ENCODE measurements at regions not wholly inside any gene's neighbourhood (a gene's known extent, or its start where the extent isn't known, plus 50 kb on each side); places are given as distances from the start of the nearest gene placed in this dataset.

- Histone ChIP-seq H3K4me3 (no peak overlapping the region), H3K27ac (no peak overlapping the region), H3K4me1 (no peaks in the 10 kb centered on the region), H3K9me3 (no peaks in the 10 kb centered on the region), H3K4me2 (no peak overlapping the region)
- TF ChIP-seq RNF2 (IDR thresholded peaks at IDR 0.05; ENCODE audit: borderline replicate concordance, low read depth) (no peak), POLR2AphosphoS2 (conservative IDR thresholded peaks at IDR 0.05; ENCODE audit: low read length) (no peak), HDAC2 (IDR thresholded peaks at IDR 0.05) (no peak), MAX (IDR thresholded peaks at IDR 0.05) (no peak), CTCF (IDR thresholded peaks at IDR 0.05) (no peak), EHF (CRISPR knock-in tag; IDR thresholded peaks at IDR 0.05) (no peak), EP300 (IDR thresholded peaks at IDR 0.05) (no peak), FOSL2 (IDR thresholded peaks at IDR 0.05) (no peak), FOSL2 (CRISPR knock-in tag; IDR thresholded peaks at IDR 0.05) (no peak), JUN (IDR thresholded peaks at IDR 0.05) (no peak), RFX5 (IDR thresholded peaks at IDR 0.05) (no peak), EHMT2 (IDR thresholded peaks at IDR 0.05; ENCODE audit: low read depth) (no peak), E2F6 (IDR thresholded peaks at IDR 0.05; ENCODE audit: borderline replicate concordance, low read depth) (no peak), MAFK (IDR thresholded peaks at IDR 0.05; ENCODE audit: partially characterized antibody) (no peak), TP53 (CRISPR knock-in tag; IDR thresholded peaks at IDR 0.05) (no peak), FOXS1 (CRISPR knock-in tag; IDR thresholded peaks at IDR 0.05) (no peak), ZC3H11A (IDR thresholded peaks at IDR 0.05) (no peak), ZNF302 (CRISPR knock-in tag; IDR thresholded peaks at IDR 0.05) (no peak), KDM5A (IDR thresholded peaks at IDR 0.05) (no peak)
- DNase-seq (ENCODE audit: low read depth in 1 of 2, low spot score in 1 of 2) (no peak), FAIRE-seq (no peak), ATAC-seq (no peak)
- POLR2A ChIA-PET, result no interaction called here
- 0% methylated on average over 1 of the region's 1 CpG for WGBS (ENCODE audit: missing lambda C conversion rate)
- CTCF ChIA-PET, result no interaction called here
These were observed 160.6 kb upstream of the CDH20 start for GRCh38 chr18:61172624-61173023.

- Histone ChIP-seq H3K27ac (no peak overlapping the region), H3K4me1 (no peaks in the 10 kb centered on the region), H3K9me3 (no peaks in the 10 kb centered on the region), H3K4me2 (no peak overlapping the region), H3K4me3 (no peak overlapping the region)
- 22% methylated on average over 5 of the region's 6 CpGs for WGBS (ENCODE audit: missing lambda C conversion rate)
- no peak for DNase-seq (ENCODE audit: low read depth in 1 of 2, low spot score in 1 of 2)
- POLR2A ChIA-PET, result no interaction called here
- no peak for ATAC-seq
- CTCF ChIA-PET, result no interaction called here
- TF ChIP-seq HES2 (IDR thresholded peaks at IDR 0.05), result no peak
- no peak for TF ChIP-seq FOSB (CRISPR knock-in tag; IDR thresholded peaks at IDR 0.05)
- no peak for TF ChIP-seq POLR2A (IDR thresholded peaks at IDR 0.05; ENCODE audit: low read length)
- no peak for TF ChIP-seq TFCP2L1 (CRISPR knock-in tag; IDR thresholded peaks at IDR 0.05)
- no peak for TF ChIP-seq HOXB13 (CRISPR knock-in tag; IDR thresholded peaks at IDR 0.05; ENCODE audit: low read depth)
- no peak for TF ChIP-seq JUN (IDR thresholded peaks at IDR 0.05)
- TF ChIP-seq BCL3 (IDR thresholded peaks at IDR 0.05), result no peak
- TF ChIP-seq MAX (IDR thresholded peaks at IDR 0.05), result no peak
- no peak for TF ChIP-seq USF2 (IDR thresholded peaks at IDR 0.05)
- TF ChIP-seq ESRRA (IDR thresholded peaks at IDR 0.05; ENCODE audit: borderline replicate concordance, low read length), result no peak
- TF ChIP-seq RNF2 (IDR thresholded peaks at IDR 0.05; ENCODE audit: borderline replicate concordance, low read depth), result no peak
- TF ChIP-seq NFE2L2 (conservative IDR thresholded peaks at IDR 0.05; ENCODE audit: low read length), result no peak
- FAIRE-seq, result no peak
These were observed 159.7 kb upstream of the CDH20 start for GRCh38 chr18:61173554-61173953.
